ENCODE measurements at regions not wholly inside any gene's neighbourhood (a gene's known extent, or its start where the extent isn't known, plus 50 kb on each side); places are given as distances from the start of the nearest gene placed in this dataset.

- no peak for TF ChIP-seq PREB (CRISPR knock-in tag; IDR thresholded peaks at IDR 0.05; ENCODE audit: borderline replicate concordance)
- no peak for TF ChIP-seq GTF2I (CRISPR knock-in tag; conservative IDR thresholded peaks at IDR 0.05)
- TF ChIP-seq OVOL2 (CRISPR knock-in tag; IDR thresholded peaks at IDR 0.05; ENCODE audit: borderline replicate concordance) = no peak
- TF ChIP-seq SOX15 (CRISPR knock-in tag; IDR thresholded peaks at IDR 0.05) = no peak
- TF ChIP-seq MXD4 (CRISPR knock-in tag; IDR thresholded peaks at IDR 0.05; ENCODE audit: borderline replicate concordance) = no peak
- TF ChIP-seq TEAD1 (CRISPR knock-in tag; IDR thresholded peaks at IDR 0.05) = no peak
- no peak for TF ChIP-seq ZNF425 (CRISPR knock-in tag; conservative IDR thresholded peaks at IDR 0.05)
Observed at GRCh38 chr6:44733868-44734267, 346.4 kb downstream of the CDC5L start (continued).

GRCh38 chr6:44734886-44735629, 347.6 kb downstream of the CDC5L start:
- ATAC-seq (no peak), DNase-seq (ENCODE audit: low spot score) (no peak)
- H3K4me3 Mint-ChIP-seq = no peak overlapping the region
- H3K27ac Mint-ChIP-seq = no peak overlapping the region
- no peaks in the 10 kb centered on the region for H3K27me3 Mint-ChIP-seq (ENCODE audit: low read depth)
- ChIA-PET POLR2A (no interaction called here), CTCF (no interaction called here)
- H3K36me3 Mint-ChIP-seq = no peaks in the 10 kb centered on the region
- no peaks in the 10 kb centered on the region for H3K9me3 Mint-ChIP-seq
- H3K4me1 Mint-ChIP-seq = peaks cover 20% of the 10 kb centered on the region
- TF ChIP-seq FOXP4 (CRISPR knock-in tag; IDR thresholded peaks at IDR 0.05) (no peak), ZNF396 (CRISPR knock-in tag; IDR thresholded peaks at IDR 0.05; ENCODE audit: borderline replicate concordance) (no peak), RELA (CRISPR knock-in tag; IDR thresholded peaks at IDR 0.05; ENCODE audit: borderline replicate concordance) (no peak), FOXJ3 (CRISPR knock-in tag; IDR thresholded peaks at IDR 0.05; ENCODE audit: borderline replicate concordance) (no peak), ZNF671 (CRISPR knock-in tag; IDR thresholded peaks at IDR 0.05) (no peak), TEAD4 (CRISPR knock-in tag; IDR thresholded peaks at IDR 0.05) (no peak), AR (CRISPR knock-in tag; IDR thresholded peaks at IDR 0.05) (no peak), GABPB1 (CRISPR knock-in tag; IDR thresholded peaks at IDR 0.05) (no peak), NR1H2 (CRISPR knock-in tag; IDR thresholded peaks at IDR 0.05) (no peak), AFF4 (CRISPR knock-in tag; IDR thresholded peaks at IDR 0.05; ENCODE audit: borderline replicate concordance) (no peak), ZNF425 (CRISPR knock-in tag; conservative IDR thresholded peaks at IDR 0.05) (no peak), MAX (CRISPR knock-in tag; IDR thresholded peaks at IDR 0.05) (no peak), USF1 (CRISPR knock-in tag; IDR thresholded peaks at IDR 0.05) (no peak), JAZF1 (CRISPR knock-in tag; IDR thresholded peaks at IDR 0.05) (no peak)
